VCaP (cell line): ENCODE measurements at regions not wholly inside any gene's neighbourhood (a gene's known extent, or its start where the extent isn't known, plus 50 kb on each side); places are given as distances from the start of the nearest gene placed in this dataset.
"Not testable (repeated sequence)": the region's sequence is repeated elsewhere in the genome, so short reads cannot be mapped to it uniquely, and the experiment has no call there.

Source experiments
- H3K27ac ChIP-seq: fragments of 450-650 bp; 2 replicates; pipeline ENCODE4 v1.5.1; 2017
- TF ChIP-seq, protein P1 (sequence below): fragments of 450-650 bp; conservative IDR thresholded peaks from 2 replicates; pipeline ENCODE4 v1.5.1; 2017; ENCODE audit warnings: mild to moderate bottlenecking, moderate library complexity

DNA sequence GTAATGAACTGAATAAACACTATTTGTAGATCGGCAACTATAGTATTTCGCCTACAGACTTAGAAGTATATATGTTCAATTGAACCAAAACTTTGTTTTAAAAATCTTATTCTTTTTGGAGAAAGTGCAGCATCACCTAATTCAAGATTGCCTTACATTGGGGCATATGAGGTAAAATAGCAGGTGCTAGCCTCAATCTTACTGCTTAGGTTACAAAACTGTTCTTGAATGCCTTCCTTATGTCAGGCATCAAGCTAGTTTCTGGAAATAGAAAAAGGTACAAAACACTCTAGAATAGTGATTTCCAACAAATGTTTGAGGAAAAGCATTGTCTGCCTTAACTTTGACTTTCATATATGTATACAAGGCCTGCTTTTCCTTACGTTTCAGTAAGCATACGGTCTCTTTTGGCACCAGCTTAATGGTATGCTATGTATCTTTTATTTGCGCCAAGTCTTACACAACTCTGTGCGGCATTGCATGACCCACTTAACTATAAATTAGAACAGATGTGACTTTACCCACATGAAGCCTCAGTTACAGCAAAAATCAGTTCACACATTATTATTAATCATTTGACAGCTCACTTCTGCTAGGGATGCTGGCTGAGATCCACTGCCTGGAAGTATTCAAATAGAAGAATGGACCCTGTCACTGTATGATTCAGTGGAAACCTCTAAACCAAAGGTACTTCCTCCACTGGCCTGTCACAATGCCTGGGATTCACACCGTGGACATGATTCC lies 174.1 kb downstream of the PRELID2 start:
- TF ChIP-seq, protein P1, sequence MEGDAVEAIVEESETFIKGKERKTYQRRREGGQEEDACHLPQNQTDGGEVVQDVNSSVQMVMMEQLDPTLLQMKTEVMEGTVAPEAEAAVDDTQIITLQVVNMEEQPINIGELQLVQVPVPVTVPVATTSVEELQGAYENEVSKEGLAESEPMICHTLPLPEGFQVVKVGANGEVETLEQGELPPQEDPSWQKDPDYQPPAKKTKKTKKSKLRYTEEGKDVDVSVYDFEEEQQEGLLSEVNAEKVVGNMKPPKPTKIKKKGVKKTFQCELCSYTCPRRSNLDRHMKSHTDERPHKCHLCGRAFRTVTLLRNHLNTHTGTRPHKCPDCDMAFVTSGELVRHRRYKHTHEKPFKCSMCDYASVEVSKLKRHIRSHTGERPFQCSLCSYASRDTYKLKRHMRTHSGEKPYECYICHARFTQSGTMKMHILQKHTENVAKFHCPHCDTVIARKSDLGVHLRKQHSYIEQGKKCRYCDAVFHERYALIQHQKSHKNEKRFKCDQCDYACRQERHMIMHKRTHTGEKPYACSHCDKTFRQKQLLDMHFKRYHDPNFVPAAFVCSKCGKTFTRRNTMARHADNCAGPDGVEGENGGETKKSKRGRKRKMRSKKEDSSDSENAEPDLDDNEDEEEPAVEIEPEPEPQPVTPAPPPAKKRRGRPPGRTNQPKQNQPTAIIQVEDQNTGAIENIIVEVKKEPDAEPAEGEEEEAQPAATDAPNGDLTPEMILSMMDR = no peak
- H3K27ac ChIP-seq = no peak overlapping the region

DNA sequence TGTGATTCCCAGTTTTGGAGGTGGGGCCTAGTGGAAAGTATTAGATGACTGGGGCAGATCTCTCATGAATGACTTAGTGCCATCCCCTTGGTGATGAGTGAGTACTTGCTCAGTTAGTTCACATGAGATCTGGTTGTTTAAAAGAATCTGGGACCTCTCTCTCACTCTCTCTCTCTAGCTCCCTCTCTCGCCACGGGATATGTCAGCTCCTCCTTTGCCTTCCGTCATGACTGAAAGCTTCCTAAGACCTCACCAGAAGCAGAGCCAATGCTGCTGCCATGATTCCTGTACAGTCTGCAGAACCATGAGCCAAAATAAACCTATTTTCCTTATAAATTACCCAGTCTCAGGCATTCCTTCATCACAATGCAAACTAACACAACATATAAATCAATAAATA lies 176.7 kb downstream of the PRELID2 start:
- H3K27ac ChIP-seq = no peak overlapping the region
- TF ChIP-seq, protein P1 = no peak

DNA sequence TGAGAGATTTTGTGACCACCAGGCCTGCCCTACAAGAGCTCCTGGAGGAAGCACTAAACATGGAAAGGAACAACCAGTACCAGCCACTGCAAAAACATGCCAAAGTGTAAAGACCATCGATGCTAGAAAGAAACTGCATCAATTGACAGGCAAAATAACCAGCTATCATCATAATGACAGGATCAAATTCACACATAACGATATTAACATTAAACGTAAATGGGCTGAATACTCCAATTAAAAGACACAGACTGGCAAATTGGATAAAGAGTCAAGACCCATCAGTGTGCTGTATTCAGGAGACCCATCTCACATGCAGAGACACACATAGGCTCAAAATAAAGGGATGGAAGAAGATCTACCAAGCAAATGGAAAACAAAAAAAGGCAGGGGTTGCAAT lies 182.4 kb downstream of the PRELID2 start:
- not testable (repeated sequence) for H3K27ac ChIP-seq

DNA sequence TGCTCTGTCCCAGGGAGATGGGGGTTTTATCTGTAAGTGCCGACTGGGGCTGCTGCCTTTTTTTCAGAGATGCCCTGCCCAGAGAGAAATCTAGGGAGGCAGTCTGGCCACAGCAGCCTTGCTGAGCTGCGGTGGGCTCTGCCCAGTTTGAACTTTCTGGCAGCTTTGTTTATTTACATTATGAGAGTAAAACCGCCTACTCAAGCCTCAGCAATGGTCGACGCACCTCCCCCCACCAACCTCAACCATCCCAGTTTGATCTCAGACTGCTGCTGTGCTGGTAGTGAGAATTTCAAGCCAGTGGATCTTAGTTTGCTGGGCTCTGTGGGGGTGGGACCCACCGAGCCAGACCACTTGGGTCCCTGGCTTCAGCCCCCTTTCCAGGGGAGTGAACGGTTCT lies 188.0 kb downstream of the PRELID2 start:
- not testable (repeated sequence) for H3K27ac ChIP-seq

DNA sequence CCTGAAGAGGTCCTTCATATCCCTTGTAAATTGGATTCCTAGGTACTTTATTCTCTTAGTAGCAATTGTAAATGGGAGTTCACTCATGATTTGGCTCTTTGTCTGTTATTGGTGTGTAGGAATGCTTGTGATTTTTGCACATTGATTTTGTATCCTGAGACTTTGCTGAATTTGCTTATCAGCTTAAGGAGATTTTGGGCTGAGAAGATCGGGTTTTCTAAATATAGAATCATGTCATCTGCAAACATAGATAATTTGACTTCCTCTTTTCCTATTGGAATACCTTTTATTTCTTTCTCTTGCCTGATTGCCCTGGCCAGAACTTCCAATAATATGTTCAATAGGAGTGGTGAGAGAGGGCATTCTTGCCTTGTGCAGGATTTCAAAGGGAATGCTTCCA lies 191.9 kb downstream of the PRELID2 start:
- not testable (repeated sequence) for H3K27ac ChIP-seq

DNA sequence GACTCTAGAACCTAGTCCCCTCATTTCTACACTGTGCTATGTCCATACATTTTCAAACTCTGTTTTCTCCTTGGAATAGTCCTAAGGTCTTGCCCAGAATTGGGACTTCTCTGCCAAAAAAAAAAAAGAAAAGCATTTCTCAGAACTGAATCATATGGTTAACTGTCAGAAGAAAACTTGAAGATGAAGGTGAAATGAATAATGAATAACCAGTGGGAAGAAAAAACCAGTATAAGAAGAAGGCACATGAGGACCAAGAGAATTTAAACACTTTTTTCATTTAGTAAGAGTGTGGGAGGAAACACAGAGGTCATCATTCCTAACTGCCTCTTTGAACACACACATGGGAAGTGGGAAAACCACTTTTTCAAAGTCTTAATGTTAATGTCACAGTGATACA lies 197.7 kb downstream of the PRELID2 start:
- H3K27ac ChIP-seq = no peak overlapping the region
- TF ChIP-seq, protein P1 = no peak

DNA sequence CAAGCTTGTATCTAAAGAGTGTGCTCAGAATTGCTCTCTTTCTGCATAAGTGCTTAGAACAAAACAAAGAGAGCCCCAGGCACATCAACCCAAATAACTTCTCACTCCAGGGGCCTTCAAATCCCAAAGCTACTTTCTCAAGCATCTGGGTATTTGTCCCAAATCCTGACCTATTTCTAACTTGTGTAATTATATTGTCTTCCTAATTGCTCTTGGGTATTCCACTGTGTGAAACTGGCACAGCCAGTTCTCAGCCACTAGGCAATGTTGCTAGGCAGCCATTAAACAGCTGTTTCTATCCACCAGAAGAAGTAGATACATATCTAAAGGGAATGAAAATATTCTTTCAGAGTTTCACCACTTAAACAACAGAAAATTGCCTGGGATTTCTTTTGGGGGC lies 198.8 kb downstream of the PRELID2 start:
- TF ChIP-seq, protein P1 = no peak
- H3K27ac ChIP-seq = no peak overlapping the region

DNA sequence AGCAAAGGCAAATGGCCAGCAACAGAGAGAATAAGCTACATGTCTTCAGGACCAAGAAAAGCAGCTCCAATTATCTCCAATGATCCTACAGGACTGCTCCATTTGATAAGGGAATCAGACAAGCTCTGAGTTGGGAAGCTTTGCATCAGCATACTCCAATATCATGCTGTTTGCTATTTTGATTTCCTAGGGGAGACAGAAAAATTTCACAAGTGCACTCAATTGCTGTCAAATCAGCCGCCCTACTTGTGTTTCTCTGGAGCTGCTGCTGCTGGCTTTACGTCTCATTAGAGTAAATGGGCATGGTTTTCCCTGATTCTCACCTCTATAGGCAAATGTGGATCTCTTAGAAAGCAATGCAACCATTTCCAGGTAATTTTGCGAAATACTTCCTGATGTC lies 201.7 kb downstream of the PRELID2 start:
- TF ChIP-seq, protein P1 = no peak
- no peak overlapping the region for H3K27ac ChIP-seq

DNA sequence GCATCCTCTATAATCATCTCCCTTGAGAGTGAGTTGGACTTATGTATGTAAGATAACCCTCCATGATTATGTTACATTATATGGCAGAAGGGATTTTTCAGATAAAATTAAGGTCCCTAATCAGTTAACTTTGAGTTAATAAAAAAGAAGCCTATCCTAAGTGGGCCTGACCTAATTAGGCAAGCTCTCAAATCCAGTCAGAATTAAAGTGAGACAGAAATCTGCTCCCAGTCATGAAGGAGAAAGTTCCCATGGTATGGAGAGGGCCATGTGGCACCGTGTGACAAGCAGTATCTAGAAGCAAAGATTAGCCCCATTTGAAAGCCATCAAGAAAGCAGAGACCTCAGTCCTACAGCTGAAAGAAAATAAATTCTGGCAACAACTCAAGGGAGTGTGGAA lies 202.4 kb downstream of the PRELID2 start:
- TF ChIP-seq, protein P1 = no peak
- H3K27ac ChIP-seq = no peak overlapping the region
